Mesenchymal stem cell (in vitro differentiated cells and primary cell): ENCODE measurements at regions not wholly inside any gene's neighbourhood (a gene's known extent, or its start where the extent isn't known, plus 50 kb on each side); places are given as distances from the start of the nearest gene placed in this dataset.

ENCODE experiments used
- DNase-seq: peaks from one replicate; pipeline ENCODE4 v3.0.0-alpha.2; 2013
- H2AFZ ChIP-seq: one replicate; pipeline ENCODE4 v1.6.1; 2013; ENCODE audit warnings: low read depth, mild to moderate bottlenecking, control low read depth, inconsistent platforms, low read length, moderate library complexity
- H2AK5ac ChIP-seq: 2 replicates; pipeline ENCODE4 v1.6.1; 2013; ENCODE audit warnings: low read length, moderate library complexity, mild to moderate bottlenecking, inconsistent platforms; ENCODE audit not compliant: severe bottlenecking
- H2BK120ac ChIP-seq: one replicate; pipeline ENCODE4 v1.6.1; 2013; ENCODE audit warnings: low read depth, mild to moderate bottlenecking, inconsistent platforms, low read length, moderate library complexity
- H2BK12ac ChIP-seq, 2 experiments: one replicate each; pipeline ENCODE4 v1.6.1; 2013; ENCODE audit warnings: inconsistent platforms in 2 of 2, low read length in 2 of 2, mild to moderate bottlenecking in 2 of 2, moderate library complexity in 2 of 2, control low read depth in 1 of 2
- H2BK15ac ChIP-seq: one replicate; pipeline ENCODE4 v1.6.1; 2013; ENCODE audit warnings: mild to moderate bottlenecking, low read depth, inconsistent platforms; ENCODE audit not compliant: poor library complexity, severe bottlenecking
- H2BK5ac ChIP-seq: 2 replicates; pipeline ENCODE4 v1.6.1; 2013; ENCODE audit warnings: low read depth, mild to moderate bottlenecking, low read length, control low read depth, inconsistent platforms; ENCODE audit not compliant: poor library complexity, severe bottlenecking
- H3K14ac ChIP-seq, 2 experiments: one replicate each; pipeline ENCODE4 v1.6.1; 2013; ENCODE audit warnings: inconsistent platforms in 2 of 2, low read length in 2 of 2, control low read depth in 1 of 2, mild to moderate bottlenecking in 1 of 2, moderate library complexity in 1 of 2
- H3K18ac ChIP-seq, 2 experiments: one replicate each; pipeline ENCODE4 v1.6.1; 2013; ENCODE audit warnings: inconsistent platforms in 2 of 2, low read length in 2 of 2, control low read depth in 1 of 2, low read depth in 1 of 2, mild to moderate bottlenecking in 1 of 2
- H3K23ac ChIP-seq, 2 experiments: one replicate each; pipeline ENCODE4 v1.6.1; 2013; ENCODE audit warnings: inconsistent platforms in 2 of 2, low read length in 2 of 2, mild to moderate bottlenecking in 2 of 2, moderate library complexity in 2 of 2, control low read depth in 1 of 2
- H3K27ac ChIP-seq: 2 replicates; pipeline ENCODE4 v1.5.1; 2013; ENCODE audit warnings: mild to moderate bottlenecking, moderate library complexity, low read length, control low read depth, inconsistent platforms; ENCODE audit not compliant: poor library complexity, severe bottlenecking
- H3K27me3 ChIP-seq, 2 experiments: 2 replicates each; pipeline versions ENCODE4 v1.6.1 to v1.7.0; 2013; ENCODE audit warnings: low read length in 2 of 2, mild to moderate bottlenecking in 2 of 2, moderate library complexity in 2 of 2, control low read depth in 1 of 2, inconsistent platforms in 1 of 2; ENCODE audit not compliant: control insufficient read depth in 1 of 2, insufficient read depth in 1 of 2
- H3K36me3 ChIP-seq, 2 experiments: 2 replicates each; pipeline versions ENCODE4 v1.6.1 to v1.7.0; 2013; ENCODE audit warnings: low read length in 2 of 2, control low read depth in 1 of 2, inconsistent platforms in 1 of 2, low read depth in 1 of 2, mild to moderate bottlenecking in 1 of 2; ENCODE audit not compliant: insufficient read depth in 2 of 2, control insufficient read depth in 1 of 2
- H3K4ac ChIP-seq, 2 experiments: one replicate each; pipeline ENCODE4 v1.6.1; 2013; ENCODE audit warnings: inconsistent platforms in 2 of 2, low read length in 2 of 2, mild to moderate bottlenecking in 2 of 2, moderate library complexity in 2 of 2, control low read depth in 1 of 2, low read depth in 1 of 2
- H3K4me1 ChIP-seq: 2 replicates; pipeline ENCODE4 v1.6.1; 2013; ENCODE audit warnings: low read depth, low read length, control low read depth; ENCODE audit not compliant: control insufficient read depth, insufficient read depth
- H3K4me2 ChIP-seq: 2 replicates; pipeline ENCODE4 v1.6.1; 2013; ENCODE audit warnings: low read length, mild to moderate bottlenecking, inconsistent platforms; ENCODE audit not compliant: poor library complexity, severe bottlenecking
- H3K4me3 ChIP-seq, 2 experiments: 2 replicates each; pipeline versions ENCODE4 v1.5.1 to v1.7.0; 2013; ENCODE audit warnings: low read length in 2 of 2, mild to moderate bottlenecking in 2 of 2, control low read depth in 1 of 2, low read depth in 1 of 2; ENCODE audit not compliant: insufficient read depth in 1 of 2
- H3K79me1 ChIP-seq: replicated peaks from 2 replicates; pipeline ENCODE4 v1.6.1; 2013; ENCODE audit warnings: mild to moderate bottlenecking, control low read depth, low read length, inconsistent platforms; ENCODE audit not compliant: poor library complexity, severe bottlenecking
- H3K9ac ChIP-seq: 2 replicates; pipeline ENCODE4 v1.7.0; 2013; ENCODE audit warnings: mild to moderate bottlenecking, low read length, moderate library complexity
- H3K9me3 ChIP-seq: 2 replicates; pipeline ENCODE4 v1.7.0; 2013; ENCODE audit warnings: mild to moderate bottlenecking, low read length; ENCODE audit not compliant: control insufficient read depth
- H4K8ac ChIP-seq: one replicate; pipeline ENCODE4 v1.6.1; 2013; ENCODE audit warnings: inconsistent platforms, mild to moderate bottlenecking, low read length, moderate library complexity
- H4K91ac ChIP-seq: one replicate; pipeline ENCODE4 v1.6.1; 2013; ENCODE audit warnings: mild to moderate bottlenecking, low read length, inconsistent platforms
- WGBS: methylation state at CpG from one replicate; pipeline ENCODE4 v1.1.7; 2013; ENCODE audit warnings: mixed read lengths; 5-methylcytosine and 5-hydroxymethylcytosine counted together

- H2BK15ac ChIP-seq = no peak overlapping the region
- H3K36me3 ChIP-seq = no peaks in the 10 kb centered on the region
- no peak overlapping the region for H4K91ac ChIP-seq
- H2AK5ac ChIP-seq = no peak overlapping the region
- DNase-seq = peak; percentile 6
- no peak overlapping the region for H3K4ac ChIP-seq
- H3K27ac ChIP-seq = peak overlapping the region; percentile 86
- no peak overlapping the region for H3K9ac ChIP-seq
- no peak overlapping the region for H3K4me2 ChIP-seq
- no peak overlapping the region for H4K8ac ChIP-seq
- H2BK5ac ChIP-seq = no peak overlapping the region
- H3K9me3 ChIP-seq = no peaks in the 10 kb centered on the region
- no peak overlapping the region for H2BK12ac ChIP-seq
- peaks cover 12% of the 10 kb centered on the region for H3K4me1 ChIP-seq
- no peak overlapping the region for H3K23ac ChIP-seq
- H2BK120ac ChIP-seq = no peak overlapping the region
- H3K4me3 ChIP-seq = no peak overlapping the region
- H3K27me3 ChIP-seq = no peaks in the 10 kb centered on the region
- H3K18ac ChIP-seq = no peak overlapping the region
- H3K14ac ChIP-seq = no peak overlapping the region
- no peak overlapping the region for H2AFZ ChIP-seq
- H3K79me1 ChIP-seq = no peaks in the 10 kb centered on the region
- 71% methylated on average over 8 of the region's 9 CpGs for WGBS
Observed at GRCh38 chr5:178786859-178787499, 56.5 kb upstream of the ZNF354A start.

- Histone ChIP-seq H3K36me3 (no peaks in the 10 kb centered on the region), H3K4ac (no peak overlapping the region), H3K9me3 (no peaks in the 10 kb centered on the region), H3K27ac (peak overlapping the region; percentile 86), H2BK120ac (no peak overlapping the region), H2BK5ac (no peak overlapping the region), H3K4me3 (no peak overlapping the region), H2AK5ac (no peak overlapping the region), H2BK15ac (no peak overlapping the region), H3K23ac (no peak overlapping the region), H2AFZ (no peak overlapping the region), H3K79me1 (no peaks in the 10 kb centered on the region), H3K4me1 (peaks cover 12% of the 10 kb centered on the region), H4K8ac (no peak overlapping the region), H2BK12ac (no peak overlapping the region), H3K18ac (no peak overlapping the region), H3K14ac (no peak overlapping the region), H3K4me2 (no peak overlapping the region), H3K27me3 (no peaks in the 10 kb centered on the region), H3K9ac (no peak overlapping the region), H4K91ac (no peak overlapping the region)
- WGBS = 72% methylated on average over 13 of the region's 13 CpGs
- no peak for DNase-seq
Observed at GRCh38 chr5:178786417-178786816, 56.0 kb upstream of the ZNF354A start.

GRCh38 chr5:178785999-178786398 lies 55.5 kb upstream of the ZNF354A start:
- no peak overlapping the region for H2BK12ac ChIP-seq
- no peak overlapping the region for H4K91ac ChIP-seq
- no peaks in the 10 kb centered on the region for H3K9me3 ChIP-seq
- peak overlapping the region; percentile 86 for H3K27ac ChIP-seq
- no peak overlapping the region for H3K14ac ChIP-seq
- no peak overlapping the region for H2AFZ ChIP-seq
- no peak overlapping the region for H2BK120ac ChIP-seq
- no peak overlapping the region for H2BK15ac ChIP-seq
- no peak overlapping the region for H3K18ac ChIP-seq
- H3K4me3 ChIP-seq = no peak overlapping the region
- no peak overlapping the region for H2BK5ac ChIP-seq
- no peak overlapping the region for H3K9ac ChIP-seq
- no peaks in the 10 kb centered on the region for H3K27me3 ChIP-seq
- no peak overlapping the region for H2AK5ac ChIP-seq
- H3K36me3 ChIP-seq = no peaks in the 10 kb centered on the region
- H3K23ac ChIP-seq = no peak overlapping the region
- peak; percentile 11 for DNase-seq
- no peak overlapping the region for H4K8ac ChIP-seq
- no peak overlapping the region for H3K4me2 ChIP-seq
- H3K4me1 ChIP-seq = peaks cover 12% of the 10 kb centered on the region
- no peaks in the 10 kb centered on the region for H3K79me1 ChIP-seq
- 70% methylated on average over 4 of the region's 6 CpGs for WGBS
- H3K4ac ChIP-seq = no peak overlapping the region

GRCh38 chr5:178784391-178784790 lies 53.9 kb upstream of the ZNF354A start:
- H3K36me3 ChIP-seq = no peaks in the 10 kb centered on the region
- no peak overlapping the region for H3K23ac ChIP-seq
- no peak overlapping the region for H3K14ac ChIP-seq
- no peak overlapping the region for H2BK5ac ChIP-seq
- H4K91ac ChIP-seq = no peak overlapping the region
- no peak overlapping the region for H3K9ac ChIP-seq
- H3K27me3 ChIP-seq = no peaks in the 10 kb centered on the region
- H2AK5ac ChIP-seq = peak overlapping the region; percentile 57
- no peak overlapping the region for H2BK120ac ChIP-seq
- WGBS = 84% methylated on average over 2 of the region's 2 CpGs
- no peak overlapping the region for H2BK15ac ChIP-seq
- H3K9me3 ChIP-seq = no peaks in the 10 kb centered on the region
- no peak for DNase-seq
- peaks cover 10% of the 10 kb centered on the region for H3K4me1 ChIP-seq
- H4K8ac ChIP-seq = no peak overlapping the region
- no peak overlapping the region for H3K18ac ChIP-seq
- H3K4ac ChIP-seq = no peak overlapping the region
- no peaks in the 10 kb centered on the region for H3K79me1 ChIP-seq
- H3K27ac ChIP-seq = no peak overlapping the region
- no peak overlapping the region for H2AFZ ChIP-seq
- H2BK12ac ChIP-seq = no peak overlapping the region
- H3K4me2 ChIP-seq = no peak overlapping the region
- no peak overlapping the region for H3K4me3 ChIP-seq
